ENCODE measurements at regions not wholly inside any gene's neighbourhood (a gene's known extent, or its start where the extent isn't known, plus 50 kb on each side); places are given as distances from the start of the nearest gene placed in this dataset.
"Not testable (repeated sequence)": the region's sequence is repeated elsewhere in the genome, so short reads cannot be mapped to it uniquely, and the experiment has no call there.

GRCh38 chr2:183546560-183547350, 422.5 kb downstream of the NUP35 start:
- not testable (repeated sequence) for TF ChIP-seq EZH2phosphoT487 (IDR thresholded peaks at IDR 0.05; ENCODE audit: insufficient read depth, low read depth); EZH2 (IDR thresholded peaks at IDR 0.05; ENCODE audit: insufficient read depth, poor library complexity, severe bottlenecking)

Data from GM23248 (cell line).